Activated T-cell treated with anti-CD3 and anti-CD28 coated beads, Interleukin-2, amount 50 U/mL, for 4 hours (primary cell): ENCODE measurements at regions not wholly inside any gene's neighbourhood (a gene's known extent, or its start where the extent isn't known, plus 50 kb on each side); places are given as distances from the start of the nearest gene placed in this dataset.

Experiments
- ATAC-seq, 2 donors: fragments of 200-7000 bp; cut with Tn5 transposase; one replicate each; pipeline ENCODE4 v1.10.0; 2021
- DNase-seq: peaks from one replicate; pipeline ENCODE4 v3.0.0-alpha.2; 2020
- H3K27me3 Mint-ChIP-seq: one replicate; pipeline ENCODE4 v1.8.0; 2021; ENCODE audit warnings: low read depth, mixed read lengths
- H3K36me3 Mint-ChIP-seq: one replicate; pipeline ENCODE4 v1.8.0; 2022; ENCODE audit warnings: mixed read lengths; ENCODE audit not compliant: insufficient read depth
- H3K4me1 Mint-ChIP-seq: one replicate; pipeline ENCODE4 v1.8.0; 2021; ENCODE audit warnings: low read depth, mixed read lengths
- H3K4me3 Mint-ChIP-seq: one replicate; pipeline ENCODE4 v1.8.0; 2021; ENCODE audit warnings: mild to moderate bottlenecking, moderate library complexity, mixed read lengths
- H3K9me3 Mint-ChIP-seq: one replicate; pipeline ENCODE4 v1.8.0; 2021; ENCODE audit warnings: mixed read lengths

DNA sequence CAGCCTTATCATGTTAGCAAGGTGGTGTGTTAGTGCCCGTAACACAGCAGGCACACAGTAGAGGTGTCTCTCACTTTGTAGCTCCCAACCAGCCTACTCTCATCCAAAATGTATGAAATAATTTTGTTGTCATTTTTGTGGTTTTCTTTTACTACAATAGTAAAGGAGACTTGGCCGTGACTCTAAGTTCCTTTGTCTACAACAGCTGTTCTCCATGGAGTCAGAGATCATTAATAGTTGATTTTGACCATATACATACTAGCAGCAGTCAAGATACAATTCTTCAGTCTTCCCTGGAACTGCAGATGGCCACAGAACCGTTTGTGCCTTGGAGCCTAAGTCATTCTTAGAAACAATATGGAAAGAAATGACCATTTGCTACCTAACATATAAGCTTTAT is 567.1 kb downstream of the TLR4 start:
- ATAC-seq (no peak), DNase-seq (no peak)
- Mint-ChIP-seq H3K4me1 (no peaks in the 10 kb centered on the region), H3K27me3 (no peaks in the 10 kb centered on the region), H3K36me3 (no peaks in the 10 kb centered on the region), H3K9me3 (no peaks in the 10 kb centered on the region), H3K4me3 (no peak overlapping the region)

DNA sequence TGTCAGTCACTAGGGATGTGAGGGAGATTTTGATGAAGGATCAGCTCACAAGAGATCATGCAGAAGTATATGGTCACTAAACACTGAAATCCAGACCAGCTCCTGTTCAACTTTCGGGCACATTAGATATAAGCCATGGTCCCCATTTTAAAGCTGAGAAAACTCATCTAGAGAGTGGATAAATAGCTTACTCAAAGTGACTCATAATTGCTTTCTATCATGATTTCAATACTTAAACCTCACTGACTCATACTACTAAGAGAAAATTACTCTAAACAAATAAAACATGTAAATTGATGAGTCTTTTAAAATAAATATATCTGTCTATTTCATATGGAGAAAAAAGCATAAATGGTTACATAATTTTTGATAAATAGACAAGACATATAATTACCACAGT is 567.7 kb downstream of the TLR4 start:
- ATAC-seq (no peak), DNase-seq (no peak)
- no peaks in the 10 kb centered on the region for H3K27me3 Mint-ChIP-seq
- H3K4me3 Mint-ChIP-seq = no peak overlapping the region
- H3K36me3 Mint-ChIP-seq = no peaks in the 10 kb centered on the region
- H3K4me1 Mint-ChIP-seq = no peaks in the 10 kb centered on the region
- H3K9me3 Mint-ChIP-seq = no peaks in the 10 kb centered on the region

DNA sequence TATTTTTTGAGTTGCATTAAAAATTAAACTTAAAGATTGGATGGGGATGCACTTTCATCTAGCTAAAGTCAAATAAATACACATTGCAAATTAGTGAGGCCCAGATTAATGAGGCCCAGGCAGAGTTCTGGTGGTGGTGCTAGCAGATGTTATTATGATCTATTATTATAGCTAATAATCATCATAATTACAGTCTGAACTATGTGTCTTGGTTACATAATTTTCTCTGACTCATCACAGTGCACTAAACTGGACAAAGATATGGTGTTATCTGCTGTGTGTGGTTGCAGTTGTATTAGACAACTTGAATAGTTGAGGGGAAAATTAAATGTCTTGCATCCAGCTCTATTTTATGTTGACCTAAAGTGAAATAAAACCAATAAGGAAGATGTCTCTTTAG is 568.8 kb downstream of the TLR4 start:
- ATAC-seq = no peak
- H3K27me3 Mint-ChIP-seq = peaks cover 2% of the 10 kb centered on the region
- no peaks in the 10 kb centered on the region for H3K9me3 Mint-ChIP-seq
- DNase-seq = no peak
- no peaks in the 10 kb centered on the region for H3K4me1 Mint-ChIP-seq
- no peak overlapping the region for H3K4me3 Mint-ChIP-seq
- no peaks in the 10 kb centered on the region for H3K36me3 Mint-ChIP-seq

DNA sequence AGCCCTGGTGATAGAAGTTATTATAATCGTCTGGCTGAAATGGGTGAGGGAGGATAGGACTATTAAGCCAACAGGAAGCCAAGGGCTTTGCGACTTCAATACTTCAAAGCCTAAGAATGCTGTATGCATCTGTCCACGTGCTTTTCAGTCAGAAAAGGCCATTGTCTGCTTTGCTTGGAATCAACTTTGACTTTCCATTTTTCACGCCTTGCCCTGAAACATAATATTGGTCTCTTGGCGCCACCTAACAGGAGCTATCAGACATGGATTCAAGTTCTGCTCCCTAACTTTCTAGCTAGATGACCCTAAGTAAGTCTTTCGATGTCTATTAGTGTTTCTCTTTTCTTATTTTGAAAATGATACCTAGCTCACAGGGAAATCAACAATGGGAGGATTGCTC is 572.6 kb downstream of the TLR4 start:
- no peaks in the 10 kb centered on the region for H3K9me3 Mint-ChIP-seq
- DNase-seq = no peak
- ATAC-seq = no peak
- peaks cover 2% of the 10 kb centered on the region for H3K27me3 Mint-ChIP-seq
- H3K4me3 Mint-ChIP-seq = no peak overlapping the region
- H3K4me1 Mint-ChIP-seq = no peaks in the 10 kb centered on the region
- H3K36me3 Mint-ChIP-seq = no peaks in the 10 kb centered on the region

- DNase-seq (no peak), ATAC-seq (no peak)
- Mint-ChIP-seq H3K36me3 (no peaks in the 10 kb centered on the region), H3K9me3 (no peaks in the 10 kb centered on the region), H3K4me3 (no peak overlapping the region), H3K4me1 (no peaks in the 10 kb centered on the region), H3K27me3 (peaks cover 2% of the 10 kb centered on the region)
Observed at GRCh38 chr9:118281772-118282171, 577.6 kb downstream of the TLR4 start.

- H3K9me3 Mint-ChIP-seq = no peaks in the 10 kb centered on the region
- H3K36me3 Mint-ChIP-seq = no peaks in the 10 kb centered on the region
Observed at GRCh38 chr9:118283488-118283887, 579.3 kb downstream of the TLR4 start.

DNA sequence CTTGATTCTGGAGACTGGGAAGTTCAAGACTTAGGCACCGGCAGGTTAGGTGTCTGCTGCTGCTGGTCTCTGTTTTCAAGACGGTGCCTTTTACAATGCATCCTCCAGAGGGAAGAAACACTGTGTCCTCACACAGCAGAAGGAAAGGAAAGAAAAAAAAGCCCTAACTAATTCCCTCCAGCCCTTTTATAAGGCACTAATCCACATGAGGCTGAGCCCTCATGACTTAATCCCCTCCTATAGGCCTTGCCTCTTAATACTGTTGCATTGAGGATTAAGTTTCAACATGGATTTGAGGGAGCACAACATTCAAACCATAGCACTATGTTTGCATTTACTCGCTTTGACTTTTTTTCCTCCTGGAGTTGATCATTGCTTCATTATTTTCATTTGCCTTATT is 585.9 kb downstream of the TLR4 start:
- no peak for ATAC-seq
- no peaks in the 10 kb centered on the region for H3K36me3 Mint-ChIP-seq
- H3K4me3 Mint-ChIP-seq = no peak overlapping the region
- no peaks in the 10 kb centered on the region for H3K4me1 Mint-ChIP-seq
- H3K9me3 Mint-ChIP-seq = peaks cover 5% of the 10 kb centered on the region
- no peak for DNase-seq
- no peaks in the 10 kb centered on the region for H3K27me3 Mint-ChIP-seq

More at GRCh38 chr9:118283488-118283887, 579.3 kb downstream of the TLR4 start:
- ATAC-seq (no peak), DNase-seq (no peak)
- Mint-ChIP-seq H3K4me3 (no peak overlapping the region), H3K4me1 (no peaks in the 10 kb centered on the region), H3K27me3 (no peaks in the 10 kb centered on the region)

DNA sequence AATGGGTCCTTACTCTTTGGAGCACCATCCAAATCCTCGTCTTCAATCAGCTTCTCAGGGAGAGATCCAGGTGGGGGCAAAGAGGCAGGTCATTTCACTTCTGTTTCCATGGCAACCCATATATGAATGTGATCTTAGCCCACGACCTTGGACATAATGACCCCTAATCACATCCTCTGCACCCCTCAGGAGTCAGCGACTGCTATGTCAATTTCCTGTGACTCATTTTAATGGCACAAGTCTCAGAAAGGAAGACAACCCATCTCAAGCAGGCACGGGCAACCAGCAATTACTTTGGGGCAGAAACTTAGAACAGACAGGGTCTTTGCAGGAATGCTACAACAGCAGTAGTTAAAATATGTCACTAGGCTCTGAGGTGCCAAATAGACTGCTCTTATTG is 591.2 kb downstream of the TLR4 start:
- peaks cover 3% of the 10 kb centered on the region for H3K9me3 Mint-ChIP-seq
- DNase-seq (no peak), ATAC-seq (no peak)
- no peaks in the 10 kb centered on the region for H3K4me1 Mint-ChIP-seq
- H3K27me3 Mint-ChIP-seq = no peaks in the 10 kb centered on the region
- no peak overlapping the region for H3K4me3 Mint-ChIP-seq
- no peaks in the 10 kb centered on the region for H3K36me3 Mint-ChIP-seq

DNA sequence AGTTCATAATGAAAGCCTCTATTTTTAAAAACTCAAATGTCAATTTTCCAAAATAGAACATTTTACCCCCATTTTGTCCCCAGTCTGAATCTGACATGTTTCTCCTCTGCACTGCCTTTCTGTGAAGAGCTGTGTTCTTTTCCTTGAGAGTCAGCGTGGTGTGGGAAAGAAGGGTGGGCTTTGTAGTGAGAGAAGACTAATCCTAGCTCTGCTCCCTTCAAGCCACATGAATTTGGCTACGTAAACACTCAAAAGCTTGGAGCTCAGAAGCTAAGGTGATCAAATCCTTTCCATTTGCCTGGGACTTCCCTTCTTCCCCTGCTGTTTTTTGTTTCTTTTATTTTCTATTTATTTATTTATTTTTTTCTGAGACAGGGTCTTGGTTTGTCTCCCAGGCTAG is 598.5 kb downstream of the TLR4 start:
- H3K4me3 Mint-ChIP-seq = no peak overlapping the region
- no peak for ATAC-seq
- H3K9me3 Mint-ChIP-seq = no peaks in the 10 kb centered on the region

DNA sequence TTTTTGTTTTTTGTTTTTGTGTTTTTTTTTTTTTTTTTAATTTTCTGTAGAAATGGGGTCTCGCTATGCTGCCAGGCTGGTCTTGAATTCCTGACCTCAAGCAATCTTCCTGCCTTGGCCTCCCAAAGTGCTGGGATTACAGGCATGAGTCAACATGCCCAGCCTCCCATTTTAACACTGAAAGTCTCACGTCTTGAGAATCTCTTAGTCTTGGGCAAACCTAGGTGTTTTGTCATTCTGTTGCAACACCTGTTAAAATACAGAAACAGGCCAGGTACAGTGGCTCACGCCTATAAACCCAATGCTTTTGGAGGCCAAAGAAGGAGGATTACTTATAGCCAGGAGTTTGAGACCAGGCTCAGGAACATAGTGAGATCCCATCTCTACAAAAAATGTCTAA is 599.0 kb downstream of the TLR4 start:
- H3K9me3 Mint-ChIP-seq = no peaks in the 10 kb centered on the region
- H3K36me3 Mint-ChIP-seq = no peaks in the 10 kb centered on the region
- no peaks in the 10 kb centered on the region for H3K4me1 Mint-ChIP-seq
- no peak for DNase-seq
- no peak for ATAC-seq
- no peaks in the 10 kb centered on the region for H3K27me3 Mint-ChIP-seq
- no peak overlapping the region for H3K4me3 Mint-ChIP-seq

More for the DNA sequence above, 598.5 kb downstream of the TLR4 start:
- Mint-ChIP-seq H3K4me1 (no peaks in the 10 kb centered on the region), H3K27me3 (no peaks in the 10 kb centered on the region), H3K36me3 (no peaks in the 10 kb centered on the region)
- DNase-seq = no peak

- DNase-seq (no peak), ATAC-seq (no peak)
- H3K4me1 Mint-ChIP-seq = no peaks in the 10 kb centered on the region
- H3K9me3 Mint-ChIP-seq = peaks cover 3% of the 10 kb centered on the region
- no peaks in the 10 kb centered on the region for H3K36me3 Mint-ChIP-seq
- no peaks in the 10 kb centered on the region for H3K27me3 Mint-ChIP-seq
- H3K4me3 Mint-ChIP-seq = no peak overlapping the region
Observed at GRCh38 chr9:118305331-118305730, 601.1 kb downstream of the TLR4 start.

DNA sequence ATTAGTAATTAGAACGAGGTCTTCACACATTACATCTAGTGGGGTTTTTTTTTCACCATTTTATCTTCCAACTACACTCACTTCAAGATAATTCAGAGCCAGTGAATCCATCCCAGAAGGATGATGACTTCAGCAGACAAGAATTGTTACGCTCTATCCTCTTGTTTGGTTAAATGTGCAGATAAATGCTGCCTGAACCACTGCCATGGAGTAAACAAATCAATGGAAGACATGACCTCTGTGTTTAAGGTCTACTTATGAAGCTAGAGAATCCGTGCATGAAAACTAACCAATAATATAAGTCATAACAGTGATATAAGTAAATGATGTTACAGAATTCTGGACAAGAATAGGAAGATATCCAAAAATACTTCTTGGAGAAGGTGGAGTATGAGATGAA is 602.6 kb downstream of the TLR4 start:
- no peak overlapping the region for H3K4me3 Mint-ChIP-seq
- ATAC-seq (no peak), DNase-seq (no peak)
- no peaks in the 10 kb centered on the region for H3K4me1 Mint-ChIP-seq
- no peaks in the 10 kb centered on the region for H3K36me3 Mint-ChIP-seq
- peaks cover 3% of the 10 kb centered on the region for H3K9me3 Mint-ChIP-seq
- no peaks in the 10 kb centered on the region for H3K27me3 Mint-ChIP-seq

DNA sequence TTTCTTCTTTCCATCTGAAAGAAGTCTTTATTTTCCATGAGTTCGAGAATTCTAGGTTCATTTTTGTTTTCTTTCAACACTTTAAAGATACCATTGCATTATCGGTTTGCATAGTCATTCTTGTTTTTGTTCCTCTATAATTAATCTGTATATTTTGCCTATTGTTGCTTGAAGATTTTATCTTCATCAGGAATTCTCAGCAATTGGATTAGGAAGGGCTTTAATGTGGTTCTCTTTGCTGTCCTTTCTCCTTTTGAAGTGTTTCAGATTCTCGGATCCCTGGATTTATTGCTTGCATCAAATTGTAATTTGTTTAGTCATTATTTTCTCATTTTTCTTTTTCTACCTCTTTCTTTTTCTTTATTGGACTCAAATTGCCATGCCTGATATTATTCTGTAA is 609.8 kb downstream of the TLR4 start:
- H3K4me3 Mint-ChIP-seq = no peak overlapping the region
- ATAC-seq (no peak), DNase-seq (no peak)
- peaks cover 3% of the 10 kb centered on the region for H3K9me3 Mint-ChIP-seq
- no peaks in the 10 kb centered on the region for H3K27me3 Mint-ChIP-seq
- H3K4me1 Mint-ChIP-seq = no peaks in the 10 kb centered on the region
- no peaks in the 10 kb centered on the region for H3K36me3 Mint-ChIP-seq

- no peaks in the 10 kb centered on the region for H3K4me1 Mint-ChIP-seq
- H3K9me3 Mint-ChIP-seq = no peaks in the 10 kb centered on the region
Observed at GRCh38 chr9:118316831-118317343, 612.7 kb downstream of the TLR4 start.

GRCh38 chr9:118318770-118319431 is 614.7 kb downstream of the TLR4 start:
- no peaks in the 10 kb centered on the region for H3K9me3 Mint-ChIP-seq
- no peaks in the 10 kb centered on the region for H3K4me1 Mint-ChIP-seq
- ATAC-seq = no peak

More at GRCh38 chr9:118316831-118317343, 612.7 kb downstream of the TLR4 start:
- no peak for DNase-seq
- H3K36me3 Mint-ChIP-seq = no peaks in the 10 kb centered on the region
- no peaks in the 10 kb centered on the region for H3K27me3 Mint-ChIP-seq
- no peak for ATAC-seq
- no peak overlapping the region for H3K4me3 Mint-ChIP-seq

More at GRCh38 chr9:118318770-118319431, 614.7 kb downstream of the TLR4 start:
- no peak for DNase-seq
- Mint-ChIP-seq H3K27me3 (no peaks in the 10 kb centered on the region), H3K4me3 (no peak overlapping the region), H3K36me3 (no peaks in the 10 kb centered on the region)
